Endodermal cell (in vitro differentiated cells): ENCODE measurements at regions not wholly inside any gene's neighbourhood (a gene's known extent, or its start where the extent isn't known, plus 50 kb on each side); places are given as distances from the start of the nearest gene placed in this dataset.

Experiments
- DNase-seq: peaks from one replicate; pipeline ENCODE4 v3.0.0-alpha.2; 2017
- H3K27ac ChIP-seq: 2 replicates; pipeline ENCODE4 v1.5.1; 2013; ENCODE audit warnings: mild to moderate bottlenecking, low read depth, low read length, moderate library complexity
- H3K27me3 ChIP-seq: 2 replicates; pipeline ENCODE4 v1.6.1; 2013; ENCODE audit warnings: mild to moderate bottlenecking, low read length, moderate library complexity; ENCODE audit not compliant: insufficient read depth, control insufficient read depth, poor library complexity, severe bottlenecking
- H3K36me3 ChIP-seq: 2 replicates; pipeline ENCODE4 v1.7.0; 2013; ENCODE audit warnings: mild to moderate bottlenecking, low read length, moderate library complexity; ENCODE audit not compliant: control insufficient read depth, insufficient read depth
- H3K4me1 ChIP-seq: one replicate; pipeline ENCODE4 v1.7.0; 2013; ENCODE audit warnings: low read length; ENCODE audit not compliant: control insufficient read depth, insufficient read depth
- H3K4me3 ChIP-seq: 2 replicates; pipeline ENCODE4 v1.5.1; 2013; ENCODE audit warnings: mild to moderate bottlenecking, low read length, moderate library complexity
- H3K9ac ChIP-seq: 2 replicates; pipeline ENCODE4 v1.6.1; 2013; ENCODE audit warnings: mild to moderate bottlenecking, low read length, moderate library complexity; ENCODE audit not compliant: poor library complexity, severe bottlenecking; ENCODE audit errors: extremely low read depth
- H3K9me3 ChIP-seq: 2 replicates; pipeline ENCODE4 v1.6.1; 2013; ENCODE audit warnings: mild to moderate bottlenecking, low read length, moderate library complexity; ENCODE audit not compliant: control insufficient read depth
- H3K27ac Mint-ChIP-seq: 2 replicates; pipeline ENCODE4 v1.8.0; 2020; ENCODE audit warnings: mixed read lengths
- H3K27me3 Mint-ChIP-seq: 2 replicates; pipeline ENCODE4 v1.8.0; 2021; ENCODE audit warnings: mild to moderate bottlenecking, mixed read lengths; ENCODE audit not compliant: insufficient read depth
- H3K36me3 Mint-ChIP-seq: 2 replicates; pipeline ENCODE4 v1.8.0; 2020; ENCODE audit warnings: low read depth, mixed read lengths
- H3K4me1 Mint-ChIP-seq: 2 replicates; pipeline ENCODE4 v1.8.0; 2020; ENCODE audit warnings: mixed read lengths
- H3K4me3 Mint-ChIP-seq: 2 replicates; pipeline ENCODE4 v1.8.0; 2020; ENCODE audit warnings: mild to moderate bottlenecking, moderate library complexity, mixed read lengths
- H3K9me3 Mint-ChIP-seq: 2 replicates; pipeline ENCODE4 v1.8.0; 2020; ENCODE audit warnings: mild to moderate bottlenecking, mixed read lengths
- WGBS, 2 experiments: methylation state at CpG; one replicate each; pipeline versions ENCODE4 v1.1.5 to v1.1.7; 2013; ENCODE audit warnings: missing lambda C conversion rate in 2 of 2, mixed read lengths in 1 of 2; ENCODE audit not compliant: insufficient coverage in 1 of 2, insufficient read length in 1 of 2; 5-methylcytosine and 5-hydroxymethylcytosine counted together
- TF ChIP-seq, protein P1 (sequence below): fragments of 200-600 bp; sonication (generic); conservative IDR thresholded peaks from 2 replicates; pipeline ENCODE4 v1.5.0; 2021; ENCODE audit warnings: antibody characterized with exemption, mild to moderate bottlenecking

- no peak for DNase-seq
- Histone ChIP-seq H3K9me3 (no peaks in the 10 kb centered on the region), H3K27ac (no peak overlapping the region), H3K4me3 (no peak overlapping the region), H3K36me3 (no peaks in the 10 kb centered on the region), H3K4me1 (no peaks in the 10 kb centered on the region), H3K9ac (no peak overlapping the region), H3K27me3 (no peaks in the 10 kb centered on the region)
- WGBS, 2 experiments, result 80% methylated on average over 1 of the region's 2 CpGs; no CpG with 5 or more reads in 1 of the 2 experiments
- TF ChIP-seq, protein P1, sequence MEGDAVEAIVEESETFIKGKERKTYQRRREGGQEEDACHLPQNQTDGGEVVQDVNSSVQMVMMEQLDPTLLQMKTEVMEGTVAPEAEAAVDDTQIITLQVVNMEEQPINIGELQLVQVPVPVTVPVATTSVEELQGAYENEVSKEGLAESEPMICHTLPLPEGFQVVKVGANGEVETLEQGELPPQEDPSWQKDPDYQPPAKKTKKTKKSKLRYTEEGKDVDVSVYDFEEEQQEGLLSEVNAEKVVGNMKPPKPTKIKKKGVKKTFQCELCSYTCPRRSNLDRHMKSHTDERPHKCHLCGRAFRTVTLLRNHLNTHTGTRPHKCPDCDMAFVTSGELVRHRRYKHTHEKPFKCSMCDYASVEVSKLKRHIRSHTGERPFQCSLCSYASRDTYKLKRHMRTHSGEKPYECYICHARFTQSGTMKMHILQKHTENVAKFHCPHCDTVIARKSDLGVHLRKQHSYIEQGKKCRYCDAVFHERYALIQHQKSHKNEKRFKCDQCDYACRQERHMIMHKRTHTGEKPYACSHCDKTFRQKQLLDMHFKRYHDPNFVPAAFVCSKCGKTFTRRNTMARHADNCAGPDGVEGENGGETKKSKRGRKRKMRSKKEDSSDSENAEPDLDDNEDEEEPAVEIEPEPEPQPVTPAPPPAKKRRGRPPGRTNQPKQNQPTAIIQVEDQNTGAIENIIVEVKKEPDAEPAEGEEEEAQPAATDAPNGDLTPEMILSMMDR, result no peak
- Mint-ChIP-seq H3K36me3 (no peaks in the 10 kb centered on the region), H3K4me3 (no peak overlapping the region), H3K4me1 (no peaks in the 10 kb centered on the region), H3K27me3 (no peaks in the 10 kb centered on the region), H3K9me3 (no peaks in the 10 kb centered on the region), H3K27ac (no peak overlapping the region)
Measured at GRCh38 chr13:58302349-58302748, 670.8 kb downstream of the PCDH17 start.

GRCh38 chr13:58306062-58306461 is 674.5 kb downstream of the PCDH17 start:
- Mint-ChIP-seq H3K9me3 (no peaks in the 10 kb centered on the region), H3K4me3 (no peak overlapping the region), H3K27ac (no peak overlapping the region), H3K4me1 (no peaks in the 10 kb centered on the region), H3K27me3 (no peaks in the 10 kb centered on the region), H3K36me3 (no peaks in the 10 kb centered on the region)
- no peak for DNase-seq
- H3K4me1 ChIP-seq, result no peaks in the 10 kb centered on the region
- no peak overlapping the region for H3K27ac ChIP-seq
- H3K9ac ChIP-seq, result no peak overlapping the region
- 93% methylated on average over 1 of the region's 1 CpG; no CpG with 5 or more reads in 1 of the 2 experiments for WGBS, 2 experiments
- no peak overlapping the region for H3K4me3 ChIP-seq
- TF ChIP-seq, protein P1, result no peak
- H3K27me3 ChIP-seq, result no peaks in the 10 kb centered on the region
- no peaks in the 10 kb centered on the region for H3K36me3 ChIP-seq
- H3K9me3 ChIP-seq, result no peaks in the 10 kb centered on the region

GRCh38 chr13:58313219-58313618 is 681.7 kb downstream of the PCDH17 start:
- no peaks in the 10 kb centered on the region for H3K4me1 Mint-ChIP-seq
- H3K27ac ChIP-seq, result no peak overlapping the region
- no peak overlapping the region for H3K4me3 ChIP-seq
- TF ChIP-seq, protein P1, result no peak
- no peak overlapping the region for H3K4me3 Mint-ChIP-seq
- H3K9ac ChIP-seq, result no peak overlapping the region
- H3K27me3 Mint-ChIP-seq, result no peaks in the 10 kb centered on the region
- H3K36me3 Mint-ChIP-seq, result no peaks in the 10 kb centered on the region
- H3K27ac Mint-ChIP-seq, result no peak overlapping the region
- no peaks in the 10 kb centered on the region for H3K9me3 ChIP-seq
- WGBS, 2 experiments, result 88% methylated on average over 1 of the region's 2 CpGs; no CpG with 5 or more reads in 1 of the 2 experiments
- no peaks in the 10 kb centered on the region for H3K27me3 ChIP-seq
- no peaks in the 10 kb centered on the region for H3K36me3 ChIP-seq
- H3K9me3 Mint-ChIP-seq, result peaks cover 5% of the 10 kb centered on the region
- DNase-seq, result no peak
- no peaks in the 10 kb centered on the region for H3K4me1 ChIP-seq
